K562 (cell line): ENCODE measurements at regions not wholly inside any gene's neighbourhood (a gene's known extent, or its start where the extent isn't known, plus 50 kb on each side); places are given as distances from the start of the nearest gene placed in this dataset.

Experiments used
- ATAC-seq: fragments of 200-7000 bp; cut with Tn5 transposase; 3 replicates; pipeline ENCODE4 v1.9.1; 2020; ENCODE audit warnings: moderate library complexity
- BruUV-seq: library from RNA; stranded (reverse); fragments of 400-500 nt; replicated peaks from 2 replicates; lab custom pipeline; 2021; lab: Mats Ljungman, UMichigan
- CTCF ChIA-PET: fragments of 300-600 bp; formaldehyde crosslinking; extraction: SDS; loops from one replicate; lab custom pipeline; 2021; ENCODE audit warnings: low intra/inter-chr PET ratio; lab: Yijun Ruan, JAX
- POLR2A ChIA-PET: fragments of 300-600, 350-650 bp; sonication (Branson Sonifier 250); formaldehyde crosslinking; extraction: SDS; loops from one replicate; lab custom pipeline; 2021; ENCODE audit warnings: antibody characterized with exemption, inconsistent platforms; lab: Yijun Ruan, JAX
- DNase-seq, 4 experiments: peaks; one replicate each; pipeline versions ENCODE4 v3.0.0 to v3.0.0-alpha.2; 2011 to 2018; ENCODE audit warnings: low spot score in 3 of 4, mixed read lengths in 3 of 4; ENCODE audit errors: extremely low read depth in 1 of 4
- FAIRE-seq: peaks from 2 replicates; lab custom pipeline; 2011; peaks lifted over from hg19 to GRCh38; lab: Jason Lieb, UNC
- H2AFZ ChIP-seq: 2 replicates; pipeline ENCODE4 v1.6.0; 2011; ENCODE audit warnings: low read depth, low read length, control low read depth, inconsistent platforms
- H3K27ac ChIP-seq: fragments of 200-600 bp; 3 replicates; pipeline ENCODE4 v1.8.0; 2011; ENCODE audit warnings: low read depth, mild to moderate bottlenecking, control low read depth, inconsistent platforms, low read length, moderate library complexity, mixed read lengths; ENCODE audit errors: extremely low read depth
- H3K27me3 ChIP-seq, 2 experiments: fragments of 300-600 bp in 1 of 2; 2 replicates in 1 of 2; 3 replicates in 1 of 2; pipeline versions ENCODE4 v1.6.0 to v1.8.0; 2011; ENCODE audit warnings: inconsistent platforms in 2 of 2, low read length in 2 of 2, mild to moderate bottlenecking in 1 of 2, mixed read lengths in 1 of 2, moderate library complexity in 1 of 2; ENCODE audit not compliant: control insufficient read depth in 2 of 2, insufficient read depth in 2 of 2
- H3K36me3 ChIP-seq: fragments of 300-600 bp; 3 replicates; pipeline ENCODE4 v1.8.0; 2011; ENCODE audit warnings: mild to moderate bottlenecking, low read length, inconsistent platforms; ENCODE audit not compliant: control insufficient read depth, insufficient read depth
- H3K4me1 ChIP-seq, 2 experiments: fragments of 200-600 bp in 1 of 2; replicated peaks in 1 of 2; 2 replicates in 1 of 2; 3 replicates in 1 of 2; pipeline versions ENCODE4 v1.5.1 to v1.8.0; 2011; ENCODE audit warnings: inconsistent platforms in 2 of 2, low read length in 2 of 2, mild to moderate bottlenecking in 1 of 2, mixed read lengths in 1 of 2, moderate library complexity in 1 of 2; ENCODE audit not compliant: control insufficient read depth in 2 of 2, insufficient read depth in 2 of 2
- H3K4me2 ChIP-seq: 2 replicates; pipeline ENCODE4 v1.6.1; 2011; ENCODE audit warnings: low read length, control low read depth, inconsistent platforms, mixed read lengths; ENCODE audit not compliant: insufficient read depth
- H3K4me3 ChIP-seq: fragments of 200-600 bp; sonication (generic), shearing (Covaris generic); 2 replicates; pipeline ENCODE4 v1.5.1; 2016; ENCODE audit warnings: control low read depth, inconsistent platforms
- H3K79me2 ChIP-seq: fragments of 200-600 bp; 3 replicates; pipeline ENCODE4 v1.8.0; 2011; ENCODE audit warnings: low read length, inconsistent platforms; ENCODE audit not compliant: control insufficient read depth, insufficient read depth
- H3K9ac ChIP-seq, 2 experiments: 2 replicates each; pipeline versions ENCODE4 v1.6.0 to v1.6.1; 2011; ENCODE audit warnings: low read depth in 2 of 2, low read length in 2 of 2, control low read depth in 1 of 2, inconsistent platforms in 1 of 2, mild to moderate bottlenecking in 1 of 2, mixed read lengths in 1 of 2; ENCODE audit not compliant: insufficient read depth in 1 of 2
- H3K9me1 ChIP-seq: one replicate; pipeline ENCODE4 v1.6.0; 2011; ENCODE audit warnings: inconsistent platforms, mild to moderate bottlenecking, low read length, moderate library complexity; ENCODE audit not compliant: control insufficient read depth, insufficient read depth
- H3K9me3 ChIP-seq: replicated peaks from 2 replicates; pipeline ENCODE4 v1.5.1; 2011; ENCODE audit warnings: low read depth, low read length, inconsistent platforms; ENCODE audit not compliant: control insufficient read depth, insufficient read depth
- H4K20me1 ChIP-seq: replicated peaks from 2 replicates; pipeline ENCODE4 v1.6.1; 2011; ENCODE audit warnings: low read length, inconsistent platforms, mixed read lengths; ENCODE audit not compliant: control insufficient read depth, insufficient read depth
- CTCF ChIP-seq, 3 experiments: IDR thresholded peaks in 2 of 3; conservative IDR thresholded peaks in 1 of 3; 2 replicates each; pipeline ENCODE4 v1.5.1; 2011 to 2012; ENCODE audit warnings: low read length in 3 of 3, mild to moderate bottlenecking in 3 of 3, control low read depth in 2 of 3, improper control_type of control experiment in 1 of 3, inconsistent platforms in 1 of 3, low read depth in 1 of 3, mixed read lengths in 1 of 3, moderate library complexity in 1 of 3; ENCODE audit not compliant: insufficient read depth in 2 of 3
- FOS ChIP-seq: IDR thresholded peaks from 3 replicates; pipeline ENCODE4 v1.6.1; 2011; ENCODE audit not compliant: insufficient read length; ENCODE audit errors: extremely low read depth
- RAD21 ChIP-seq, 2 experiments: fragments of 250-450 bp in 1 of 2; fragments of 450-650 bp in 1 of 2; sonication (Bioruptor Pico) in 1 of 2; formaldehyde crosslinking in 1 of 2; IDR thresholded peaks in 1 of 2; conservative IDR thresholded peaks in 1 of 2; 2 replicates each; pipeline versions ENCODE4 v1.4.0 to v1.8.0; 2020 to 2022; ENCODE audit warnings: mild to moderate bottlenecking in 2 of 2, moderate library complexity in 1 of 2
- TSC22D4 ChIP-seq: fragments of 450-650 bp; IDR thresholded peaks from 2 replicates; pipeline ENCODE4 v1.6.1; 2016; ENCODE audit warnings: missing genetic modification characterization, missing biosample characterization, control low read depth
- WGBS: fragments of 100-300 bp; shearing (Covaris generic); methylation state at CpG from one replicate; pipeline ENCODE4 v1.1.6; 2016; ENCODE audit warnings: low coverage, mixed read lengths; ENCODE audit not compliant: insufficient coverage; ENCODE audit errors: missing lambda C conversion rate; 5-methylcytosine and 5-hydroxymethylcytosine counted together
- in situ Hi-C: fragments of 300-500 bp; cut with MboI; formaldehyde crosslinking; loops from 4 replicates; pipeline ENCODE4 v1.15.0; 2018; ENCODE audit warnings: inconsistent platforms, mixed read lengths
- intact Hi-C: fragments of 100-400 bp; cut with micrococcal nuclease; formaldehyde crosslinking; loops from 2 replicates; pipeline ENCODE4 v1.14.2; 2022
- TF ChIP-seq, protein P1 (sequence below): fragments of 450-650 bp; formaldehyde crosslinking; IDR thresholded peaks from 2 replicates; pipeline ENCODE4 v1.4.0; 2022; ENCODE audit warnings: missing genetic modification characterization
- TF ChIP-seq, protein P2 (sequence below): fragments of 450-650 bp; conservative IDR thresholded peaks from 2 replicates; pipeline ENCODE4 v1.6.1; 2016; ENCODE audit warnings: missing genetic modification characterization, low read depth, mild to moderate bottlenecking, control low read depth, missing compliant biosample characterization
- TF ChIP-seq, protein P3 (sequence below): fragments of 450-650 bp; formaldehyde crosslinking; IDR thresholded peaks from 2 replicates; pipeline ENCODE4 v1.4.0; 2020; ENCODE audit warnings: mild to moderate bottlenecking, moderate library complexity
- TF ChIP-seq, protein P4 (sequence below): sonication (generic); formaldehyde crosslinking; IDR thresholded peaks from 2 replicates; pipeline ENCODE4 v1.4.0; 2020; ENCODE audit warnings: mild to moderate bottlenecking, missing genetic modification reagents

DNA sequence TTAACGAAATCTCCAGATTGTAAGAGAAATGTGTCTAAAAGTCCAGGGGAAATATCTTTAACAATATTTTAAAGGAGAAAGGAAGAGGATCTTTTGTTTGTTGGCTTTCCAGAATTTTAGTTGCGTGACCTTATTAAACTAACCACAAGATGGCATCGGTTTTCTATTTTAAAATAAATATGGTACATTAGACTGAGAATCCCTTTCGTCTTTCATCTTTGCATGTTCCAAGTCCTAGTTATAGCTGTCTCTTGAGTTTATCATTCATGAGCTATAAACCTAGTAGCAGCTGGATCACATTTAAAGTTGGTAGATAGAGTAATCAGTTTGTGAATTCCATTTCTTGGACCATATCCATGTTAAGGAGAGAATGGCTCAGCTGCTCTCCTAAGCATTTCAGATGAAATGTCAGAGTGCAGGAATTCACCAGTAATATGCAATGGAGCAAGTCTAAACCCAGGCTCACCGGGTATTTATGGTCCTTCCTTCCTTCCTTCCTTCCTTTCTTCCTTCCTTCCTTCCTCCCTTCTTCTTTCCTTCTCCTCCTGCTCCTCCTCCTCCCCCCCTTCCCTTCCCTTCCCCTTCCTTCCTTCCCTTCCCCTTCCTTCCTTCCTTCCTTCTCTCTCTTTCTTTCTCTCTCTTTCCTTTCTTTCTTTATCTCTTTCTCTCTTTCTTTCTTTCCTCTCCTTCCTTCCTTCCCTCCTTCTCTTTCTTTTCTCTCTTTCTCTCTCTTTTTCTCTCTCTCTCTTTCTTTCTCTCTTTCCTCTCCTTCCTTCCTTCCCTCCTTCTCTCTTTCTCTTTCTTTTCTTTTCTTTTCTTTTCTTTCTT, 57.8 kb upstream of the RAB18 start:
- peak; percentile 64 for FAIRE-seq
- no peak overlapping the region for H2AFZ ChIP-seq
- peak; percentile 70 for ATAC-seq
- TF ChIP-seq TSC22D4 (tag) (no peak), CTCF (IDR thresholded peaks at IDR 0.05 in 2 of 3, conservative IDR thresholded peaks at IDR 0.05 in 1 of 3; ENCODE audit: insufficient read depth in 2 of 3, low read depth in 1 of 3, low read length in 3 of 3) (peak in 1 of 3 experiments; percentile 64; a peak in 2 of 6 replicates), RAD21 (CRISPR knock-in tag; conservative IDR thresholded peaks at IDR 0.05 in 1 of 2, IDR thresholded peaks at IDR 0.05 in 1 of 2) (peak; percentile 58 to 71), FOS (no peak)
- TF ChIP-seq, protein P1, sequence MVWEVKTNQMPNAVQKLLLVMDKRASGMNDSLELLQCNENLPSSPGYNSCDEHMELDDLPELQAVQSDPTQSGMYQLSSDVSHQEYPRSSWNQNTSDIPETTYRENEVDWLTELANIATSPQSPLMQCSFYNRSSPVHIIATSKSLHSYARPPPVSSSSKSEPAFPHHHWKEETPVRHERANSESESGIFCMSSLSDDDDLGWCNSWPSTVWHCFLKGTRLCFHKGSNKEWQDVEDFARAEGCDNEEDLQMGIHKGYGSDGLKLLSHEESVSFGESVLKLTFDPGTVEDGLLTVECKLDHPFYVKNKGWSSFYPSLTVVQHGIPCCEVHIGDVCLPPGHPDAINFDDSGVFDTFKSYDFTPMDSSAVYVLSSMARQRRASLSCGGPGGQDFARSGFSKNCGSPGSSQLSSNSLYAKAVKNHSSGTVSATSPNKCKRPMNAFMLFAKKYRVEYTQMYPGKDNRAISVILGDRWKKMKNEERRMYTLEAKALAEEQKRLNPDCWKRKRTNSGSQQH (CRISPR knock-in tag) = 0 out of 2 replicates have a peak, but pooled peaks have one; percentile 37
- TF ChIP-seq, protein P2, sequence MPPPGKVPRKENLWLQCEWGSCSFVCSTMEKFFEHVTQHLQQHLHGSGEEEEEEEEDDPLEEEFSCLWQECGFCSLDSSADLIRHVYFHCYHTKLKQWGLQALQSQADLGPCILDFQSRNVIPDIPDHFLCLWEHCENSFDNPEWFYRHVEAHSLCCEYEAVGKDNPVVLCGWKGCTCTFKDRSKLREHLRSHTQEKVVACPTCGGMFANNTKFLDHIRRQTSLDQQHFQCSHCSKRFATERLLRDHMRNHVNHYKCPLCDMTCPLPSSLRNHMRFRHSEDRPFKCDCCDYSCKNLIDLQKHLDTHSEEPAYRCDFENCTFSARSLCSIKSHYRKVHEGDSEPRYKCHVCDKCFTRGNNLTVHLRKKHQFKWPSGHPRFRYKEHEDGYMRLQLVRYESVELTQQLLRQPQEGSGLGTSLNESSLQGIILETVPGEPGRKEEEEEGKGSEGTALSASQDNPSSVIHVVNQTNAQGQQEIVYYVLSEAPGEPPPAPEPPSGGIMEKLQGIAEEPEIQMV (tag) = 0 out of 2 replicates have a peak, but pooled peaks have one; percentile 6
- TF ChIP-seq, protein P3, sequence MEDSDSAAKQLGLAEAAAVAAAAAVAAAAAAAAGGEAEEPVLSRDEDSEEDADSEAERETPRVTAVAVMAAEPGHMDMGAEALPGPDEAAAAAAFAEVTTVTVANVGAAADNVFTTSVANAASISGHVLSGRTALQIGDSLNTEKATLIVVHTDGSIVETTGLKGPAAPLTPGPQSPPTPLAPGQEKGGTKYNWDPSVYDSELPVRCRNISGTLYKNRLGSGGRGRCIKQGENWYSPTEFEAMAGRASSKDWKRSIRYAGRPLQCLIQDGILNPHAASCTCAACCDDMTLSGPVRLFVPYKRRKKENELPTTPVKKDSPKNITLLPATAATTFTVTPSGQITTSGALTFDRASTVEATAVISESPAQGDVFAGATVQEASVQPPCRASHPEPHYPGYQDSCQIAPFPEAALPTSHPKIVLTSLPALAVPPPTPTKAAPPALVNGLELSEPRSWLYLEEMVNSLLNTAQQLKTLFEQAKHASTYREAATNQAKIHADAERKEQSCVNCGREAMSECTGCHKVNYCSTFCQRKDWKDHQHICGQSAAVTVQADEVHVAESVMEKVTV (CRISPR knock-in tag) = peak; percentile 25; the same call in 1 of the 2 replicates
- TF ChIP-seq, protein P4, sequence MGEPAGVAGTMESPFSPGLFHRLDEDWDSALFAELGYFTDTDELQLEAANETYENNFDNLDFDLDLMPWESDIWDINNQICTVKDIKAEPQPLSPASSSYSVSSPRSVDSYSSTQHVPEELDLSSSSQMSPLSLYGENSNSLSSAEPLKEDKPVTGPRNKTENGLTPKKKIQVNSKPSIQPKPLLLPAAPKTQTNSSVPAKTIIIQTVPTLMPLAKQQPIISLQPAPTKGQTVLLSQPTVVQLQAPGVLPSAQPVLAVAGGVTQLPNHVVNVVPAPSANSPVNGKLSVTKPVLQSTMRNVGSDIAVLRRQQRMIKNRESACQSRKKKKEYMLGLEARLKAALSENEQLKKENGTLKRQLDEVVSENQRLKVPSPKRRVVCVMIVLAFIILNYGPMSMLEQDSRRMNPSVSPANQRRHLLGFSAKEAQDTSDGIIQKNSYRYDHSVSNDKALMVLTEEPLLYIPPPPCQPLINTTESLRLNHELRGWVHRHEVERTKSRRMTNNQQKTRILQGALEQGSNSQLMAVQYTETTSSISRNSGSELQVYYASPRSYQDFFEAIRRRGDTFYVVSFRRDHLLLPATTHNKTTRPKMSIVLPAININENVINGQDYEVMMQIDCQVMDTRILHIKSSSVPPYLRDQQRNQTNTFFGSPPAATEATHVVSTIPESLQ = no peak

More for the DNA sequence above, 57.8 kb upstream of the RAB18 start:
- no peak overlapping the region for H3K27ac ChIP-seq
- H3K9ac ChIP-seq = no peak overlapping the region
- H3K4me2 ChIP-seq = no peak overlapping the region
- intact Hi-C loops (loop anchor here (2.0 to 5.0 kb wide), 4 partner anchors 111 to 796 kb away; no protein-coding TSS in a partner anchor), in situ Hi-C loops (loop anchor here (5.0 to 10.0 kb wide), 2 partner anchors 211 to 788 kb away; no protein-coding TSS in a partner anchor)
- no peaks in the 10 kb centered on the region for H3K79me2 ChIP-seq
- no peak overlapping the region for H3K4me3 ChIP-seq
- H3K9me1 ChIP-seq = no peaks in the 10 kb centered on the region
- POLR2A ChIA-PET = interaction anchor here (0.9 kb wide), 1 partner anchor 10 kb away, joined by 4 read pairs; no protein-coding TSS in a partner anchor
- CTCF ChIA-PET = interaction anchor here (0.8 to 1.9 kb wide), 3 partner anchors 210 to 794 kb away, joined by 3 to 17 read pairs (median 3); no protein-coding TSS in a partner anchor
- no TSS peak for BruUV-seq
- H3K4me1 ChIP-seq = no peaks in the 10 kb centered on the region
- no peaks in the 10 kb centered on the region for H3K36me3 ChIP-seq
- DNase-seq = peak in 2 of 4 experiments; percentile 6 to 22
- H4K20me1 ChIP-seq = no peaks in the 10 kb centered on the region
- no peaks in the 10 kb centered on the region for H3K9me3 ChIP-seq
- no peaks in the 10 kb centered on the region; a peak in 1 of 5 replicates for H3K27me3 ChIP-seq
- WGBS = 0% methylated on average over 5 of the region's 5 CpGs
